Transverse colon (tissue), 4 donors: ENCODE measurements at regions not wholly inside any gene's neighbourhood (a gene's known extent, or its start where the extent isn't known, plus 50 kb on each side); places are given as distances from the start of the nearest gene placed in this dataset.

Experiments
- DNase-seq: peaks from one replicate; pipeline ENCODE4 v3.0.0-alpha.2; 2019
- H3K27ac ChIP-seq, 4 donors: fragments of 200-600 bp; sonication (generic); 2 replicates each; pipeline ENCODE4 v1.5.1; 2016 to 2018; ENCODE audit warnings: inconsistent platforms in 4 of 4
- H3K27me3 ChIP-seq: fragments of 200-600 bp; sonication (generic); 2 replicates; pipeline ENCODE4 v1.5.1; 2017; ENCODE audit warnings: inconsistent platforms
- H3K36me3 ChIP-seq, 4 donors: fragments of 200-600 bp; sonication (generic); 2 replicates each; pipeline ENCODE4 v1.5.1; 2017 to 2019; ENCODE audit warnings: inconsistent platforms in 4 of 4
- H3K4me1 ChIP-seq, 4 donors: fragments of 200-600 bp; sonication (generic); 2 replicates each; pipeline ENCODE4 v1.5.1; 2017 to 2020; ENCODE audit warnings: inconsistent platforms in 4 of 4
- H3K4me3 ChIP-seq, 4 donors: fragments of 200-600 bp; sonication (generic); 1 replicate in 1 of 4; 2 replicates in 3 of 4; pipeline versions ENCODE4 v1.5.1 to v1.6.1; 2017 to 2019; ENCODE audit warnings: inconsistent platforms in 4 of 4
- H3K9me3 ChIP-seq, 2 donors: fragments of 200-600 bp; sonication (generic); 2 replicates each; pipeline ENCODE4 v1.5.1; 2017 to 2019; ENCODE audit warnings: inconsistent platforms in 2 of 2
- CTCF ChIP-seq, 5 experiments: fragments of 200-600 bp in 3 of 5; fragments of 450-650 bp in 2 of 5; sonication (generic) in 3 of 5; IDR thresholded peaks; 1 replicate in 2 of 5; 2 replicates in 3 of 5; pipeline ENCODE4 v1.5.1; 2016 to 2017; ENCODE audit warnings: antibody characterized with exemption in 5 of 5, inconsistent platforms in 3 of 5, mild to moderate bottlenecking in 2 of 5, moderate library complexity in 1 of 5
- EP300 ChIP-seq: sonication (generic); formaldehyde crosslinking; IDR thresholded peaks from one replicate; pipeline ENCODE4 v1.6.1; 2017; ENCODE audit warnings: antibody characterized with exemption, low read depth
- POLR2A ChIP-seq: fragments of 450-650 bp; IDR thresholded peaks from one replicate; pipeline ENCODE4 v1.6.1; 2016; ENCODE audit warnings: antibody characterized with exemption, mild to moderate bottlenecking, moderate library complexity
- POLR2AphosphoS5 ChIP-seq, 3 donors: sonication (generic); formaldehyde crosslinking; IDR thresholded peaks; one replicate each; pipeline ENCODE4 v1.6.1; 2016; ENCODE audit warnings: antibody characterized with exemption in 3 of 3
- WGBS, 2 donors: methylation state at CpG; one replicate each; pipeline ENCODE4 v1.1.5; 2018; ENCODE audit warnings: low coverage in 1 of 2; 5-methylcytosine and 5-hydroxymethylcytosine counted together
- in situ Hi-C, 4 donors: fragments of 200-750 bp; cut with MboI; loops; one replicate each; pipeline versions ENCODE4 v1.15.0 to v1.15.1; 2017; ENCODE audit warnings: low sequenced_read_pairs in 3 of 4, low pct_ligation_motif_present in 1 of 4, low pct_unique_long_range_greater_than_20kb in 1 of 4
- intact Hi-C: fragments of 100-400 bp; cut with DNase I; formaldehyde crosslinking; loops from one replicate; pipeline ENCODE4 v1.15.1; 2023; ENCODE audit warnings: low total_unique reads

GRCh38 chr11:114964676-114965214, 286.4 kb downstream of the NXPE2 start:
- TF ChIP-seq POLR2A = no peak
- no peak for TF ChIP-seq CTCF (IDR thresholded peaks at IDR 0.05)
- TF ChIP-seq POLR2AphosphoS5 (IDR thresholded peaks at IDR 0.05) = no peak
- no peak for TF ChIP-seq EP300
- 29 to 47% methylated on average over 2 to 4 of the region's 4 CpGs for WGBS, 2 donors
- Histone ChIP-seq H3K36me3 (no peaks in the 10 kb centered on the region), H3K9me3 (no peaks in the 10 kb centered on the region), H3K4me3 (no peak overlapping the region), H3K4me1 (no peaks in the 10 kb centered on the region), H3K27ac (no peak overlapping the region), H3K27me3 (no peaks in the 10 kb centered on the region)
- DNase-seq = no peak
- in situ Hi-C loops = no loop called here
- intact Hi-C loops = no loop called here

- H3K36me3 ChIP-seq = no peaks in the 10 kb centered on the region
- no peak for DNase-seq
- in situ Hi-C loops (no loop called here), intact Hi-C loops (no loop called here)
- 73 to 85% methylated on average over 9 of the region's 9 CpGs for WGBS, 2 donors
- no peak overlapping the region for H3K27ac ChIP-seq
- peaks cover 7% of the 10 kb centered on the region for H3K27me3 ChIP-seq
- TF ChIP-seq EP300 (no peak), POLR2A (no peak), CTCF (IDR thresholded peaks at IDR 0.05) (no peak), POLR2AphosphoS5 (IDR thresholded peaks at IDR 0.05) (no peak)
- no peaks in the 10 kb centered on the region for H3K9me3 ChIP-seq
- no peak overlapping the region for H3K4me3 ChIP-seq
- H3K4me1 ChIP-seq = no peaks in the 10 kb centered on the region
These were observed 292.8 kb downstream of the NXPE2 start for GRCh38 chr11:114970927-114971645.

GRCh38 chr11:114972105-114972504, 293.8 kb downstream of the NXPE2 start:
- H3K4me1 ChIP-seq = no peaks in the 10 kb centered on the region
- no peak for TF ChIP-seq CTCF (IDR thresholded peaks at IDR 0.05)
- no peak for TF ChIP-seq EP300
- no peak for TF ChIP-seq POLR2AphosphoS5 (IDR thresholded peaks at IDR 0.05)
- no peak for TF ChIP-seq POLR2A
- no peak overlapping the region for H3K4me3 ChIP-seq
- in situ Hi-C loops (no loop called here), intact Hi-C loops (no loop called here)
- DNase-seq = no peak
- peaks cover 7% of the 10 kb centered on the region for H3K27me3 ChIP-seq
- WGBS, 2 donors = 47 to 65% methylated on average over 2 of the region's 2 CpGs
- H3K27ac ChIP-seq = no peak overlapping the region
- no peaks in the 10 kb centered on the region for H3K36me3 ChIP-seq
- no peaks in the 10 kb centered on the region for H3K9me3 ChIP-seq

- Histone ChIP-seq H3K27me3 (peaks cover 7% of the 10 kb centered on the region), H3K9me3 (no peaks in the 10 kb centered on the region), H3K4me1 (no peaks in the 10 kb centered on the region), H3K27ac (no peak overlapping the region), H3K4me3 (no peak overlapping the region), H3K36me3 (no peaks in the 10 kb centered on the region)
- no peak for DNase-seq
- in situ Hi-C loops = no loop called here
- TF ChIP-seq POLR2A (no peak), CTCF (IDR thresholded peaks at IDR 0.05) (no peak), POLR2AphosphoS5 (IDR thresholded peaks at IDR 0.05) (no peak), EP300 (no peak)
- intact Hi-C loops = no loop called here
- WGBS, 2 donors = 78% methylated on average over 4 of the region's 4 CpGs; no CpG with 5 or more reads in 1 of the 2 donors
These were observed 299.3 kb downstream of the NXPE2 start for GRCh38 chr11:114977651-114978050.
